GM18498 (cell line): ENCODE measurements at regions not wholly inside any gene's neighbourhood (a gene's known extent, or its start where the extent isn't known, plus 50 kb on each side); places are given as distances from the start of the nearest gene placed in this dataset.

Experiments used
- ATAC-seq: cut with Tn5 transposase; IDR thresholded peaks from one replicate; pipeline ENCODE4 v1.9.1; 2021; ENCODE audit warnings: mild to moderate bottlenecking, moderate library complexity; ENCODE audit not compliant: unreplicated experiment

DNA sequence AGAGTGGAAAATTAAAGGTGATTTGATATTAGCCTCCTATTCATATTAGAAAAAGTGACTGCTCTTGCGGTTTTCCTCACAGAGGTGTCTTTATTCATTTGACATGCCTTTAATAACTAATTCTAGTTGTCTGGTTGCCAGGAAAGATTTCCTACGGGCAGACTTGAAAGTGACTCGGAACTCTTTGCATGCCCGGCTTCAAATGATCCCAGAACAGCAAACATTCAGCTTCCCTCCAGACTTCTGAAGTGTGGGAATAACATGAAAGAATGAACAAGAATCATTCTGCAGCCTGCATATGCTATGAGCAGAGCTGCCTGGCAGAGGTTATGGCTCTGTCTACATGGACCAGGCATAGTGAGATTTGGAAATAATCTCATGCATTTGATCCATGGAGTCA lies 89.6 kb upstream of the PKDCC start:
- no peak for ATAC-seq

DNA sequence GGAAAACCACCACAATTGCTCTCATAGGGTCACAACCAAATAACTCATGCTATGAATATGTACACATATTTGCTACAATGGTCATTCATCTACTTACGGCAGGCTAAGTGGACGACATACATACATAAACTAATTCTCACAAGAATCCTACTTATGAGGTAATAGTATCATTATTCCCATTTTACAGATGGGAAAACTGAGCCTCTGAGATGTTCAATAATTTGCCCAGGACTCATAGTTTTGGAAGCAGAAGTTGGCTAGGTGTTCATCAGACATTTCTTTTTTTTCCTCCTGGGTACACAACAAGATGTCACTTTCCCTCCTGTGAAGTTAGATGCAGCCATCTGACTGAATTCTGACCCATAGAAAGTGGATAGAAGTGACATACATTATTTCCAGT lies 89.0 kb upstream of the PKDCC start:
- ATAC-seq, result no peak

DNA sequence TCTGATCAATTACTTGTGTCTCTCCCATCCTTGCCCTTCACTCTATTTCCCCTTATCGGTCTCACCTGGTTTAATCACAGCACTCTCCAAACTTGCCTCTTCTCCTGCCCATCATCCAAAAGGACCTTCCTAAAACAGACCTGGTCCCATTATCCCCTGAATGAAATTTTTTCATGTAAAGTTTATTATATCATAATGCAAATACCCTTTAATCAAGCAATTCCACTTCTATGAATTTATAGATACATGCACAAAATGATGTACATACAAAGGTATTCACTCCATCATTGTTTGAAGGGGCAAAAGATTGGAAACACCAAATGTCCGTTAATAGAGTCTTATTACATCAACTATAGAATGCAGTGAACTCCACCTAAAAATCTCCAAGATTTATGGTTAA lies 88.1 kb upstream of the PKDCC start:
- ATAC-seq, result no peak

DNA sequence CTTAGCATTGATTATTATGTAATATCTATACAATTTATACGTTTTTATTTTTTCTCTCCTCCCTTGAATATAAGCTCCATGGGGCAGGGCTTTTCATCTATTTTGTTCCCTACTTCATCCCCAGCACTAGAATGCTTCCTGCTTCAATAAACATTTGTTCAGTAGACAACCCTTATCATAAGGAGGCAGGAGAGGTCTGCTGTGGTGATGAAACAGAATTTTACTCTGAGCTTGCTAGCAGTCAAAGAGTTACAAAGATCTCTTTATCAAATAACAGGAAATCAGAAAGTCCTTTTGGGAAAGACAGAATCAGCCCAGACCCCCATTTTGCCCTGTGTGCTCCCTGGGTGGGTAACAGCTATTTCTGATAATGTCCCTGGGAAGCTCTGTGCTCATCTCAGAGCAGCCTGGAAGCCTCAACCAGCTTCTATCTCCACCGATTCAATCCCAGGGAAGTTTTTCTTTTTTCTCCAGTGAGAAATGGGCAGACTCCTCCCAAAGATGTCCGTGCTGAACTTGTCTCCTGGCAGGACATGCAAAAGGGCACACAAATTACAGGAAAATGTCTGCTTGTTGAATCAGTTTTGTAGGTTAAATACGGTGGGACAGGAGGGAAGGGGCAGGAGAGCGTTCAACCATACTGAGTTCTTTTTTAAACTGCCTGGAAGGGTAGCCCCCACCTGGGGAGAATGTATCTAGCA lies 84.7 kb upstream of the PKDCC start:
- no peak for ATAC-seq

DNA sequence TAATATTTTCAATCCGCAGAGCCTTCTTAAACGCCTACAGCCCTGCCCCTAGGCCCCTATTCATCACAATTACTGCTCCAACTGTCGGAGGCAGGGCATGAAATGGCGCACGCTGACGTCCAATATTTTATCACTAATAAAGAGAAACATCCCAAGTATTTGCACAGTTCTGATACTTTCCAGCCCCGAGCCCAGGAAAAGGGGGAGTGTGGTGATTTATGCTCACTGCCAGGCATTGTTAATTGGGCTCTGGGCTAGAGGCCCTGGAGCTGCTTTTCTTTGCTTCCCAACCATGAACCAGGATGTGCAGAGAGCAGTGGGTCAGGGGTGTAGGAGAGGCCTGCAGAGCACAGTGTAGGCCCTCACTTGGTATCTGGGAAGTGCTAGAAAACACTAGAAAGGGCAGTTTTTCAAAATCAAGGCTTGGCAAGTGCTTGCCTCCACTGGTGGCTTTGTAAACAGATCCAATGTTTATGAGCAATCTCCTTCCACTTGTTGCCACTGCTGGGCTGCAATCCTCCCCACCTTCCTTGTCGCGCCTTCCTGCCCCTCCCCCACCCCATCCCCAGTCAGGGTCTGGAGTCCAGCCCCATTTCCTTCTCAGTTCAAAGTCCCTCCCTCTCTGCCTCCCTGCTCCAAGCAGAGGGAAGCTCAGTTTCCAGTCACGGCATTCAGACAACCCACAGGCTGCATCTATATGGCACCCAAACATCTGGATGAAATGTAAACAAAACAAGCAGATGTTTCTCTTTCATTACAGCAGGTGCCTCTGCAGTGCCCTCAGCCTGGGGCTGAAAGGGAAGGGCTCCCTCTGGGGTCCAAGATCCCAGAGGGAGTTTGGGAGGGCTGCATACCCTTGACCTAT lies 83.9 kb upstream of the PKDCC start:
- no peak for ATAC-seq

DNA sequence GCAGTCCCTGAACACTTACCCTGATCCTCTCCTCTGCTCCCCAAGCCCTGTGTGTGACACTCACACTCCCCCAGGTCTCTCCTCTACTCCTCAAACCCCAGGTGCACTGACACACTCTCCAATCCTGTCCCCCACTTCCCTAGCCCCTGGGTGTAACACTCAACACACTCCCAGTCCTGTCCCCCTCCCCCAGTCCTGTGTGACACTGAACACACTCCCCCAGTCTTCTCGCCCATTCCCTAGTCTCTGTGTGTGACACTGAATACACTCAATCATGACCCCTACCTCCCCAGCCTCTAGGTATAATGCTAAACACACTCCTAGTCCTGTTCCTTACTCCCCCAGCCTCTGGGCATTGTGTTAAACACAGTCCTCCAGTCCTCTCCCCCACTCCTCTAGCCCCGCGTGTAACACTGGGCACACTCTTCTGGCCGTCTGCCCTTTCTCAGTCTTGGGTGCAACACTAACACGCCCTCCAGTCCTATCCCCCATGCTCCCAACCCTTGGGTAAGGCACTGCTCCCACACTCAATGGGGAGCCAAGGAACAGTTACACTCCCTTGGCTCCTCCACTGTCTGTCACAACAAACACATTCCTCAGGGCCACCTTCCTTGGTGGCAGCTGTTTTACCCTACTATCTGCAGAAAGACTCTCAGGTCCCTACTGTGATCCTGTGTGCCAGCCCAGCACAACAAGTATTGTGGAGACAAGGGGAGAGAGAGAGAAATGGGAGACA lies 82.5 kb upstream of the PKDCC start:
- ATAC-seq, result no peak

DNA sequence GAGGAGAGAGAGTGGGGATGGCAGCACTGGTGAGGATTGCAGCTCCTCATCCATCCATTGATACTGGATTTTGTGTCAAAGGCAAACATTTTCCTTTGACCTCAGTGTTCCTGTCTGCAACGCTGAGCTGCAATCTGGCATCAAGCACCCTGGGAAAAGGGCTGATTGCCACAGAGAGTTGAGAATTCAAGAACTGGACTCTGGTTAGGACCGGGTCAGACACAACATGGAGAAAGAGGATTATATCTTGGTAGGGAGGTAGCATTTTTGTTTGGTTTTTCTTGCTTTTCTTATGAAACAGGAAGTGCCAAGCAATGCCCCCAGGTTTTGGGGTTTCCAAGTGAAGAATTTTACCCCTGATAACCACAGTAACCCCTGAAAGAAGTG lies 81.9 kb upstream of the PKDCC start:
- no peak for ATAC-seq

DNA sequence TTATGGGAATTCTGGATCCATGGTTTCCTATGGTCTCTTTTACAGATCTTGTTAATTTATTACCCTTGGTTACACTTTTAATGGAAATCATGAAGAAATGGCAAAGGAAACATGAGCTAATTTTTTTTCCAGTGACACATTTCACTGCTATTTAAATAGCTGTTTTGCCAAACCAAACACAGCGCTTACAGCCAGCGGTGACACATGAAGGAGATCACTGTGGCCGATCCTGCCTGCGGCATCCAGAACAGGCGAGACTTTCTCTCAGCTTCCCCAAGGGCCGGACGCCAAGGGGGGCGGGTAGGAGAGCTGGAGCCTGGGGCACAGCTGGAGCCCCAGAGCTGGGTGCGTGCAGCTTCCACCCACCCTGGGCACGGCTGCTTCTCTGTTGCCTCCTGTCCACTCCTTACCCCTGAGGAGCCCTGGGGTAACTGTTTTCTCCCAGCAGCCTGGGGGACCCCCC lies 81.4 kb upstream of the PKDCC start:
- no peak for ATAC-seq

DNA sequence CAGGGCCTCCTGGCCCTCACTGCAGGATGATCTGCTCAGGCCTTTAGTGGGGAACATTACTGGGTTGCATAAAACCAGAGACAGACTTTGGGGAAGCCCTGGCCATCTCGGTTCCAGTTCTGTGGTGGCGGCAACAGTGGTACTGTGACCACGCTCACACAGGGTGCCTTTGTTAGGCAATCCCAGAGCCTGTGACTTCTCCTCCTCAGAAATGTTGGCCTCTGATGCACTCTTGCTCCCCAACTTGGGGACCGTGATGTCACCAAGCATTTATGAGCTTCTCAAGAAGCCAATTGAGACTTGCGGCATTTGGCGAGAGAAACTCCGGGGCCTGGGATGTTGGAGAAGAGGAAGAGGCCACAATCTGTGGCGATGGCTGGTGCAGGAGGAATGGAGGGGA lies 80.9 kb upstream of the PKDCC start:
- no peak for ATAC-seq

DNA sequence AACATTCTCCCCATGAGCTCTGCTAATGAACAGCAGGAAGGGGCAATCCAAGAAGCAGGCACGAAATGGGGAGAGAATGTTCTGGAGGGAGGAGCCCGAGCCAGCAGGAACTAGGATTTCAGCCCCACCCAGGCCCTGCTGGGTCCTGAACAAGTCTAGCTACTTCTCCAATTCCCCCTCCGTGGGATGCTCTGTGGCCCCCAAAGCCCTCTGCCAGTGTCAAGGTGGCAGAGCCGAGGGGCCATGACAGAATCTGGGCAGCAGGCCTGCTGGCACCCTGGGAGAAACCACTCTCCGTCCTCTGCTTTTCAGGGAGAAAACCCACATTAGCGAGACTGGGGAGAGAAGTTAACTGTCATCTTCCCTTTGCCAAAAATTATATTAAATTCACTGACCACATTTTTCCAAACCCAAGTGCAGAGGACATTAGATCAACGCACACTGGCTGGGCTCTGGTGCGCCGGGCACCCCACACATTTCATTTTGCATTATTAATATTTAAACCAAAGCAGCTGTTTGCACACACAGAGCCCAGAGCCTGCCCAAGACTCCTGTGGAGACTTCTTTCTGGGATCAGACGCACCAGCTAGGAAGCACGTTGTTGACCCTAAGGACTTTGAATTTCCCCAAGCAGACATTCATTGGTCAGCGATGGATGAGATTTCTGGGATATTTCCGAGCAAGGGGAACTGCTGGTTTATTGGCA lies 80.2 kb upstream of the PKDCC start:
- ATAC-seq, result no peak

DNA sequence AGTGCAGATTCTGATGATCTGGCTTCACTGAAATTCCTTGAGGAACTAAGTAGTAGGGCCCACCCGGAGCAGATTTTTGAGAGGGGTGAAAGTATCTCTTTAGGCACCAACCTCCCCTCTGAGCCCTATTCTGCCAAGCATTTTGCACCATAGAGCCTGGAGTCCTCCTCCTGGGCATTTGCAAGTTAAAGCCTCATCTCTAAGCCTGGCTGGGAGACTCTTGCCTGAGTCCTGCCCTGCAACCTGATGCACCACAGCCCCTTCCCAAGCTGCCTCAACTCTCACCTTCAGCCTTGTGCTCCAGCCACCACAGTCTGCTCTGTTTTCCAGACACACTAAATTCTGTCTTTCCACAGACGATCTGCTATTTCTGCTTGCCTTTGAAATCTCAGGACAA lies 79.6 kb upstream of the PKDCC start:
- no peak for ATAC-seq

DNA sequence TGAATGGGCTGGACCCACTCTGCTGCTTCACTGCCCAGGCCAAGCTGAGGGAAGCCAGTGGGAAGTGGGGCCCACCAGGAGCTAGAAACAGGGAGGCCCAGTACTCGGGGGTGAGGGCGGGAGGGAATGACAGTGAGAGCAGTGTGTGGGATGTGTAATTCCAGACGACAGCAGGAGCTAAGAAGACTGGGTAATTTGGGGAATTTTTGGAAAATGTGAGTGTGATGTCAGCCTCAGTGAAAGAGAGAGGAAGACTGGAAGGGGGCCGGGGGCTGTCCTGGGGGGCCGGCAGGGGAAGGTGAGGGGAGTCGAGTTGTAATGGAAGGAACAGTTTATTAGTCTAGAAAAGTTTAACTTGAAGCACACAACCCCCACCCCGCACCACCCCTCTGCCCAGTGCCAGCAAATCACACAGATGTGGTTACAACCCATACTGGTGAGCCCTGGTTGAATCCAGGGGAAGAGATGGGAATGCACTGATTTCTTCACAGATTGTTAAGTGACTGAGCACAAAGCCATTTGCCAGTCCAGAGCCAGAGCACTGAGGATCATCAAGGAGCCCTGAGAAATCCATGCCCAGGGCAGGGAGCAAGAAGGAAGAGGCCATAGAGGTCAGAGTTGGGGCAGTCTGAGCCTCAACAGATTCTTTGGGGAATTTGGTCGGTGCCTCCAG lies 76.7 kb upstream of the PKDCC start:
- ATAC-seq, result no peak

DNA sequence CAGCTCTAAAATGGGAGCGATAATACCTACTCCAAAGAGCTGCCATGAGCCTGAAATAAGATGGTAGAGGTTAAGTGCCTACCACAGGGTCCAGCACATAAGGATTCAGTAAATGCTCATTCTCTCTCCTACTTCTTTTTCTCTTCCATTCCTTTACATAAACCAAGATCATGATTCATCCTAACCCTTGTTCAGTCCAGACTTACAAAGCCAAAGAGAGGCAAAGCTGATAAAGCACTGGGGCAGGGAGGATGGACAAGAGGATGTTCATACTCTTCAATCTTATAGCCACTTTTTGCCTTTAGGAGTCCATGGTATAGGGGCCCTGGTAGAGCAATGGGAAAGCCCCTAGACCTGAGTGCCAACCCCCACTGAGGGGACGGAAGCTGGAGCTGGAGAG lies 75.6 kb upstream of the PKDCC start:
- ATAC-seq, result no peak

DNA sequence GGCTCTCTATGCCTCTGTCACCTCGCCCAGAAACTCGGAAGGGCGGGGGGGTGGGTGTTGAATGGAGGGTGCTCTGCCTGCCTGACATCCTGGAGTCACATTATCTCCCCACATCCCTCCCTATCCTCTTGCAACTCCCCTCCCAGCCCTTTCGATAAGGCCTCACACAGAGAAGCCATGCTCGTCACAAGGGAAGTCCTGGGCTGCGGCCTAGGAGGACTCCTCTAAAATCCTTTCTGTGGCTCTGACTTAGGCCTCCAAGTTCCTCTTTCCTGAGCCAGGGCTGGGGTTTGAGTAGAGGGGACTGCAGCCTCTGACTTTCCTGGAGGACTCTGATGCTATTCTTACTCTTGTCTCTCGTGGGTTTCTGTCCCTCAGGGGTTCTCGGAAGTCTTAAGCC lies 75.0 kb upstream of the PKDCC start:
- no peak for ATAC-seq

DNA sequence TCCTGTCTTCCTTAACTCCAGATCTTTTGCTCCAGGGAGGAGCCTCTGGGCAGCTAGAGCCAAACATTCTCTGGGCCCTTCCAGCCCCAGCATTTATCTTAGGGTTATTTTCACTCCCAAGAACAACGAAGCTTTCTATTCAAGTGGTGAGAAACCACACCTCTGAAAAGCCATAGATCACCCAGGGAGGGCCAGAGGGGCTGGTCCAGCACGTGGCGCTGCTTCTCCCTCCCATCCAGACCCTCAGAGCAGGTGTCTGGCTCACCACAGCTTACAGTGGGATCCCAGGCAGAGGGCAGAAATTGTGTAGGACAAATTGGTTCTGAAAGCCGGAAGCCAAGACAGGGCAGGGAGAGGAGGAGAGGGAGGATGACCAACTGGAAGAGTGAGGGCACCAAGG lies 74.0 kb upstream of the PKDCC start:
- no peak for ATAC-seq

DNA sequence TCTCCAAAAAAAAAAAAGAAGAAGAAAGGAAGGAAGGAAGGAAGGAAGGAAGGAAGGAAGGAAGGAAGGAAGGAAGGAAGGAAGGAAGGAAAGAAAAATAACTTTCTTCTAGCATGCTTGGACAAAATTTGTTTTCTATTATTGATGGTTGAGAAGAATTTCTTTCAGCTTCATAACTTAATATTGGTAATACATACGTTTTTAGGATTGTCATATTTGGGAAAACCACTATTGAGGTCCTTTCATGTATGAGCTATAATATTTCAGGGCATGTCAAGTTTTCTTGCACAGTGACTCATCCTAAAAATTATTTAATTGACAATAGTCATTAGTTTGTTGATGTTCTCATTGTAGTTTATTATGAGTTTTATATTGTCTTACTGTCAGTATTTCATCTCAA lies 66.4 kb upstream of the PKDCC start:
- ATAC-seq, result no peak

DNA sequence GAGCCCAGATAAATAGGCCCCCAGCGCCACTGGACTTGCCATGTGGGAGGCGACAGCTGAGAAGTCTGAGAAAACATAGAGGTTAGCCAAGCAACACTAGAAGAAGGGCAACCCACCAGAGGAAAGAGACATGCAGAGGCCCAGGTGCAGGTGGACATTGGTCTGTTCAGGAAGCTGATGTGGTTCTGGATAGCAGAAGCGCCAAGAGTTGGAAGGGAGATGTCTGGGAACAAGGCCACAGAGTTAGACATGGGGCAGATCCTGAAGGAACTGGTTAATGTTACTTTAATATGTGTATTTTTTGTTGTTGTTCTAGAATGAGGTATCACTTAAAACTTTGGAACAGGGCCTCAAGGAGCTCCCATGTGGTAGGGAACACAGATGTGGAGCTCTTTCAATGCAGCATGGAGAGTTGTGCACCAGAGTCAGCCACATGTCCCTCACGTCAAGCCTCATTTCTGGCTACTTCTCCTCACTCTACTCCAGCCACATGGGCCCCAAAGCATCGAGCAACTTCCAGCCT lies 62.2 kb upstream of the PKDCC start:
- no peak for ATAC-seq

DNA sequence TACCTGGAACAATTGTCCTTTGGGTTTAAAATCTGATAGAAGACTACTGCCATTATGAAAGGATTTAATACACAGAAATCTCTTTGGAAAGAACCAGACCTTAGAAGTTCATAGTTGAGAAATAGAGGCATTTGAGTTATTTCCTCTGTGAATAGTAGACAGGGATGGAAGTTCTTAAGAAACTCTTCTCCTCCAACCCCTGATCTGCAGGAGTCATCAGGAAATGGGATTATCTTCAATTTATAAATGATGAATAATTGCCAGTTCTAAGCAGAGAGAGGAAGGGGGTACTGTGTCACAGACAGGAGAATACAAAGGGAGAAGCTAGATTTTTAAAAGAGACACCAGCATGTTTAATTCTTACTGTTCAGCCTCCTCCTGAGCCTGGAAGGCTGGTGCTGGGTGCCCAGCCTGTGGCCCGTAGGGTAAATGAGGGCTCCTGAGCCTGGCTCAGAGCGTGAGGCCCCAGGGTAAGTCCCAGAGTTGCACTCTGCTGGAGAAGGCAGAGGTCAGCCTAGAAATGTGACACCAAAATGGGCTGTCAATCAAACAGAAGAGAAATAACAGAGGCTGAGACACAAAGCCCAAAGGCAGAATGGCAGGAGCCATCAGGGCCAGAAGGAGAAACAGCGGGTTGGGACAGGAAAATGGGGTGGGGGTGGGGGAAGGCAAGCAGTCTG lies 58.2 kb upstream of the PKDCC start:
- no peak for ATAC-seq

DNA sequence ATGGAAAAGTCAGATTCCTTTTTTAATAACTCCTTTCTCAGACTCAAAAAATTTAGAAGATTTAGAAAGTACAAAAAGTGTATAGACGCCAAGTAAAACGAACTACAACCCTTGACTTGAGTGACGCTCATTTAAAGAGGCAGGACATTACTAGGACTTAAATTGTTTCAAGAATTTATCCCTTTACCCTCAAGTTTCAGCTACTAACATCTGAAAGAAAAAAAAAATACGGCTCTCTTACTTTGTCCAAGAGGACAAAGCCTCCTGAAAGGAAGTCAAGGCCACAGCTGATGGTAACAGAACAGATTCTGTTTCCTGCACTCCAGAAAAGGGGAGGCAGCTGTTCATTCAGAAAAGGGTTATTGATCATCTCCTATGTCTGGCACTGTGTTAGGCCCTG lies 57.6 kb upstream of the PKDCC start:
- ATAC-seq, result no peak

DNA sequence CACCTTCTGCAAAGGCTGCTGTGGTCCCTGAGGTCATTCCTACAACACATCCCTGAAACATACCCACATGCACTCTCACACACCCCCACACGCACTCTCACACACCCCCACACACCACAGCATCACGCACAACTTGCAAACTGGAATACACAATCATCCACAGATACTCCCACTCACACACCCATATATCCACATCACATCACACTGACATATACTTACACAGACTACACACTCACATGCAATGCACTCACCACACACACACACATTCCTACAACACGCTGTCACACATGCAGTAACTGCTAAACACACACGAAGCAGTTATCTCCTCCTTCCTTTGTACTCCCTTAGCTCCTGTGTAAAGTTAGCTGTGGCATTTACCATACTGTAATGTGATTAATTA lies 57.1 kb upstream of the PKDCC start:
- no peak for ATAC-seq
